ENCODE measurements at regions not wholly inside any gene's neighbourhood (a gene's known extent, or its start where the extent isn't known, plus 50 kb on each side); places are given as distances from the start of the nearest gene placed in this dataset.
"Not testable (repeated sequence)": the region's sequence is repeated elsewhere in the genome, so short reads cannot be mapped to it uniquely, and the experiment has no call there.

DNA sequence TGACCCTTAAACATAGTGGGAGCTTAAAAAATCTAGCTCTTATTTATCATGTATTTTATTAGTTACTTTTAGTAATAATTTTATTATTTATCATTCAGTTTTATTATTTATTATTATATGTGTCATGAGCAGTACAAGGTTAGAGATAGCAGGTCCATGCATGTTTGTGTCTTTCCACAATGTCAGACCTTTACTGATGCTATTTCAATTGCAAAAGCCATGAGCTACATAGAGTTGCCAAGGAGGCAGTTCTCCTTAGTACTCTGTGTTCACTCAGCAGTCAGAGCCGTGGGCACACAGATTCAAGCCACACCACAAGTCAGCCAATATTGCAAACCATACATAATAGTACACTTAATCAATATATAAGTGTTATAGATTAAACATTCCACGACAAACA is 157.9 kb upstream of the NTRK2 start:
- no peak for DNase-seq

DNA sequence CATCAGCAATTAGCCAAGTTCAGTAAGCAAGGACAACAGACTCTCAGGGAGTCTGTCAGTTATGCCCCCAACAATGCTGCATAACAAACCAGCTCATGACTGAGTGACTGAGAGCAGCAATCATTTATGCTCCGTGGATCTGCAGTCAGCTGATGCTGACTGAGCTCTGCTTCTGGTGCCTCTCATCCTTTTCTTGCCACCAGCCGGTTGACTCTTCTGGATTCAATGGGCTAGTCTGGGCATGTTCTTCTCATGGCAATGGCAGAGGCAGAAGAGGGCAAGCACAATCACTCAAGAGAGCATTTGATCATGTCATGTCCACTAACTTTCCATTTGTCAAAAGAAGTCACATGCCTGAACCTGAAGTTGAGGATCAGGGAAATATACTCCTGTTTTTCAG is 157.0 kb upstream of the NTRK2 start:
- DNase-seq: no peak

DNA sequence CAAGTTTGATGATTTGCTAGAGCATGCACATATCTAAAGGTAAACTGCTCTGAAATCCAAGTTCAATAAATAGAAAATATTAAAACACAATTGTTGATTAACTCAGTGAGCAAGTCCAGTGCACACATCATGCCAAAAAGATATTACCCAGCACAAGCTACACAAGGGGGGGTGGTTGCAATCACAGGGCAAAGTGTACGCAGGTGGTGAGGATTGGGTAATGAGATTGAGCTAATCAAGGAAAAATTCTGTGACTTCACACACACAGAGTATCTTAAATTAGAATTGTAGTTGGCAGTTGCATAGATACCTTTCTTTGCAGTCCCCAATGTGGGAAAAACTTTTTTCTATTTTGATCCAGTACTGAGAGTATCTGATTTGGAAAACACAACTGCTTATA is 156.1 kb upstream of the NTRK2 start:
- no peak for DNase-seq

DNA sequence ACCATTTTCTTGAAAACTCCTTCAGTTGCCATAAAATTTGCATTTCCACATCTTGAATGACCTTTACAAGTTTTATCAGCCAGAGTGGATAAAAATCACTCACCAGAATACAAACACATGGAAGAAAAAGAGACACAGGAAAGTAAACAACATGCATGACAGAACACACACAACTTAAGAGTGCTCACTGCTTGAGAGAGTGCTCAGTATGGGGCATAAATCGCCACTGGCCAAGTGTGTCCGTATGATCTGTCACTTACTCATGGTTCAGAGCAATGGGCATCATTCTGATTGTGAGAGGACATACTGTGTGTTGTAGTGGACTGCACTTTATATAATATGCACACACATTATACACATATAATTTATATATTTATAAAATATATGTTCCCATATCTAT is 155.6 kb upstream of the NTRK2 start:
- DNase-seq: no peak

DNA sequence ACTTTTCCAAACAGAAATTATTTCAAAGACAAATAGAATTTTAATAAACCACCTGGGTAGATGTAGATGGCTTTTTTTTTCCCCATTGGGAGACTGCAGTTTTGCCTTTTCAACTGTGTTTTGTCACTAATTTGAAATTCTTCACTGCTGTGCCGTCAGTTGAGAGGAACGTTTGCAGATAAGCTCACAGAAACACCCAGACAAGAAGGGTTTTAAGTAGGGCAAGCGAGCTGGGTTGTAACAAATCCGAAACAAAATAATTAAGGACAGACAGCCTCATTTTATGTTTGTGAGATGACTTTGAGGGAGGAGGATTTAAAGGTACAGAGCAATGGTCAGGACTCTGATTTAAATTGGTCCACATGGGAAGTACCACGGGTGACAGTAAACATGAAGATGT is 155.1 kb upstream of the NTRK2 start:
- DNase-seq: no peak

DNA sequence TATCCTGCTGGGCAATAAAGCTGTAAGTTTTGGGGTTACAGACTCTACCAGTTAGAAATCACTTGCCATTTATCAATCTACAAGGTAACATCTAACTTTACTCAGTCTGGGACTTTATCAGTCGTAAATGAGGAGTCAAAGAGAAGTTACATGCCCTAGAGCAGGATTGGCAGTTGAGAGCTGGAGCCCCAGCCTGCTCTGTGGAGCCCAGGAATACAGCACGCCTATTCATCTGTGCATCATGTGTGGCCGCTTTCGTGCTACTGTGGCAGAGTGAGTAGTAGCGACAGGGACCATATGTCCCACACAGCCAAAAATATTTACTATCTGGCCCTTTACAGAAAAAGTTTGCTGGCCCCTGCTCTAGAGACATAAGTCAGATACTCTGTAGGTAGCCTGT is 152.5 kb upstream of the NTRK2 start:
- no peak for DNase-seq

DNA sequence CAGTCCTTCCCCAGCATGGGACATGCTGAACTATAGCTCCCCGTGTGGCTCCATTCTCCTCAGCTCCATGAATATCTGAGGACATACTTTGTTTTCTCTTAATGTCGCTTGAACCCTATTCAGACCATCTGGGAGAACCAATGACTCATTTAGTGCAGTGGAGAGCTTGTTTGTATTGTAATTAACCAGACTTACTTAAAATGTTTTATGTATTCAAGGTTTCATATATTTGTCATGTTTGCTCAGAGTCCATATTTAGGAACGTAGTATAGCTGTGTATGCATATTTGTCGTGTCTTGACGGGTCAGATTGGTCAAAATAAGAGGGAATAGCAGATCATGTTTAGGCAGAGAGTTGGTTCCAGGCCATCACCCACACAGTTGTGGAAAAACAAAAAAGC is 150.1 kb upstream of the NTRK2 start:
- no peak for DNase-seq

DNA sequence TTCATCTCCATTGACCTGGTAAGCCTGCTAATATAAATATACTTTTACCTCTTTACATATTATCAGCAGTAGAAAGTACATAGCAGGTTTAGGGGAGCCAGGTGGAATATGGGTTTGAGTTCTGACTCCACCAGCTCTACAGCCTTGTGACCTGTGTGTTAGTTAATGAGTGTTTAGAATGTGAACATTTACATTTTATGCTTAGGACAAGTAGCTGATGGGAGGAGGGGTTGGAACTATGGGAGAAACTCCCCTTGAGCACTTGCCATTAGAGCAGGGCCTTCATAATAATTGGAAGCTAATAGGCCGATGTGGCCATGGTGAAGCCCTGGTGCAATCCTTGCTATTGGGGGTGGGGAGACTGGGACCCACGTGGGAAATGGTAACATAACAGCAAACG is 148.3 kb upstream of the NTRK2 start:
- no peak for DNase-seq

DNA sequence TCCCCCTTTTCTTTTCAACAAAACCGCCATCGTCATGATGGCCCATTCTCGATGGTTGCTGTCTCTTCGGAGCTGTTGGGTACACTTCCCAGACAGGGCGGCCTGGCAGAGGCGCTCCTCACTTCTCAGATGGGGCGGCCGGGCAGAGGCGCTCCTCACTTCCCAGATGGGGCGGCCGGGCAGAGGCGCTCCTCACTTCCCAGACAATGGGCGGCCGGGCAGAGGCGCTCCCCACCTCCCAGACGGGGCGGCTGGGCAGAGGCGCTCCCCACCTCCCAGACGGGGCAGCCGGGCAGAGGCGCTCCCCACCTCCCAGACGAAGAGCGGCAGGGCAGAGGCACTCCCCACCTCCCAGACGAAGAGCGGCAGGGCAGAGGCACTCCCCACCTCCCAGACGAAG is 143.3 kb upstream of the NTRK2 start:
- DNase-seq: not testable (repeated sequence)

DNA sequence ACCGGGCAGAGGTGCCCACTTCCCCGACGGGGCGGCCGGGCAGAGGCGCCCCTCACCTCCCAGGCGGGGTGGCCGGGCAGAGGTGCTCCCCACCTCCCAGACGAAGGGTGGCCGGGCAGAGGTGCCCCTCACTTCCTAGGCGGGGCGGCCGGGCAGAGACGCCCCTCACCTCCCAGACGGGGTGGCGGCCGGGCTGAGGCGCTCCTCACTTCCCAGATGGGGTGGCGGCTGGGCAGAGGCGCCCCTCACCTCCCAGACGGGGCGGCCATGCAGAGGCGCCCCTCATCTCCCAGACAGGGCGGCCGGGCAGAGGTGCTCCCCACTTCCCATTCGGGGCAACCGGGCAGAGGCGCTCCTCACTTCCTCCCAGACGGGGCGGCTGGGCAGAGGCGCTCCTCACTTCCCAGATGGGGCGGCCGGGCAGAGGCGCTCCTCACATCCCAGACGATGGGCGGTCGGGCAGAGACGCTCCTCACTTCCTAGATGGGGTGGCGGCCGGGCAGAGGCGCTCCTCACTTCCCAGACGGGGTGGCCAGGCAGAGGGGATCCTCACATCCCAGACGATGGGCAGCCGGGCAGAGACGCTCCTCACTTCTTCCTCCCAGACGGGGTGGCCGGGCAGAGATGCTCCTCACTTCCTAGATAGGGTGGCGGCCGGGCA is 142.3 kb upstream of the NTRK2 start:
- DNase-seq: not testable (repeated sequence)

DNA sequence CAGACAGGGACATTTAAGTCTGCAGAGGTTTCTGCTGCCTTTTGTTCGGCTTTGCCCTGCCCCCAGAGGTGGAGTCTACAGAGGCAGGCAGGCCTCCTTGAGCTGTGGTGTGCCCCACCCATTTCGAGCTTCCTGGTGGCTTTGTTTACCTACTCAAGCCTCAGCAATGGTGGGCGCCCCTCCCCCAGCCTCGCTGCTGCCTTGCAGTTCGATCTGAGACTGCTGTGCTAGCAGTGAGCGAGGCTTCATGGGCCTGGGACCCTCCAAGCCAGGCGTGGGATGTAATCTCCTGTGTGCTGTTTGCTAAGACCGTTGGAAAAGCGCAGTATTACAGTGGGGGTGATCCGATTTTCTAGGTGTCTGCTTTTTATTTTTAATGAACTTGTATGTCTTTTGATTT is 133.6 kb upstream of the NTRK2 start:
- DNase-seq: not testable (repeated sequence)

DNA sequence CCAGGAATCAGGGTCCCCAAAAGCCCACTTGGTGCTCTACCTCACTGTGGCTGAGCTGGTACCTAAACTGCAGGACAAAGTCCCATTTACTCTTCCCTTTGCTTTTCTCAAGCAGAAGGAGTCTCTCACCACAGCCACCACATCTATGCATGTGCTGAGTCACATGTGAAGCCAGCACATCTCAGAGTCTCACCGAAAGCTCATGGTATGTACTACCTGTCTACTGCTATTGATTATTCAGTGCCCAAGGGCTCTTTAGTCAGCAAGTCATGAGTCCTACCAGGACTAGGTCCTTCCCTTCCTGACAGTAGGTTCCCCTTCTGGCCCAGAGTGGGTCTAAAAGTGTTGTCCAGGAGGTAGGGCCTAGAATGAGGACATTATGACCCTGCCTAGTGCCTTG is 130.7 kb upstream of the NTRK2 start:
- no peak for DNase-seq

DNA sequence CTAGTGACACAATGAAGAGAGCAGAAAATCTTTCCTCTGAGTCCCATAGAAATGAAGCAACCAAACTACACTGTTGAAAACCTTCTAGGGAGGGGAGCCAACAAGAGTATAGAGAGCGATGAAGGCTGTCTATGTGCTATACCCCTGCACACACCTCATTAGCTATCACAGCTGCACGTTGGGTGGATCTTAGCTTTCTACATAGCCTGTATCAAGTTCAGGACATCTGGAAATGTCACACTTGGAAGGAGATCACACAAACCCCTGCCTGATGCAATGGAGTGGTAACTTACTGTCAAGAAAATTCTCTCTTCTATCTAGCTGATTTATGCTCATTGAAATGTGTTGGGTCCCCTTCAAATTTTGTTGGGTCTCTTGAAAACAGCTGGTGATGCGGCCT is 127.0 kb upstream of the NTRK2 start:
- DNase-seq: no peak

DNA sequence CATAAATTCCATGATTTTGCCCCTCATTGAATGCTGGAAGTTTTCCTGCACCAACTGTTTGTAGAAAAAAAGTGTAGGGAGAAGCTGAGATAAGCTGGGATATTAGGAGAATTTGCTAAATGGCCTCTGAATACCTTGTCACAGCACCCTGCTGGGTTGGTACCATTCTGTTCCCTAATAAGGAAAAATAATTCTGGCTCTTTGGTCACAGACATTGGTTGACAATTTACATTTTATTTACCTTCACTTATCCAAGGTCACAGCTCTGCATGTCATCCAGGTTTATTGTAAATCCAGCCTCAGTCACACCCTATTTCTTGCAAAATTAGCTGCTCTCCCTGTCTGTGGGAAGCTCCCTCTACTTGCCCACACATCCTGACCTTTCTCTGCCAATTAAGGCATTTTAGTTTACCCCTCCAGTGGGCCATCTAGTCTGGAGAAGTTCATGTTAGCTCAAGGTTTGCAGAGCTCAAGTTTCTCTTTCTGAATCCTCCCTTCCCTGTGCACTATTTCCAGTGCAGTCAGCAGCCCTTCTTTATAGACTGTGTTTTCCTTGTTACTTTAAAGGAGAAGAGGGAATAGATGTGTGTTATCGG is 115.4 kb upstream of the NTRK2 start:
- no peak for DNase-seq

DNA sequence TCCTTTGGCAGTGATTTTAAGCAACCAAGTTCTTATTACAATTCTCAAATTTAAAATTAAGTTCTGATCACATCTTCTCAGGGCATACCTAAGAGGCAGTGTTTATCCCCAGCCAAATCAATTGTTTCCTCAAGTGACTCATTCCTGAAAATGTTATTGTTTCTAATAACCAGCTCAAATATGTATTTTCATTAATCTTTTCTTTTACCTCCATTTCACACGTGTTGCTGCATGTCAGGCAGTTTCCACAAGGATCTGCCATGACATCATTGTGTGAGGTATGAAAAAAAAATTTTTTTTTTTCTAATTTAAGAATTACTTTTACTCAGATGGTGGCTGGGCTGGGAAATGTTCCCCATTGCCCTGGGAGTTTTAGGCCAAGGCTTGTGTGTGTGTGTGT is 113.0 kb upstream of the NTRK2 start:
- DNase-seq: no peak

DNA sequence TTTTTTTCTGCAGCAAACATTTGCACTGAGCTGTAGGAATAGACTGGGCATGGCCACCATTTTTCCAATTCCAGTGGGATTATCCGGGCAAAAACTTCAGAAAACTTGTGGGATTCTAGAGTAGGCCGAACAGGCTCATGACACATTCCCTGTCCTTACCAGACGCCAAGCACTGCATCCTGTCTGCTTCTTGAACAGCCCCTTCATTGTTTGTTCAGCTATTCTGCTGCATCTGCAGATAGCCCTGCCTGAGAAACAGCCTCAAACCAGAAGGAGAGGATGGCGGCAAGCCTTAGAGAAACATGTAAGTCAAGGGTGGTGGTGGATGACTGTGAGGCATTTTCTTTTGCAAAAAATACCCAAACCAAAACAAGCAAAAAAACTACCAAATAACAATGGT is 111.8 kb upstream of the NTRK2 start:
- no peak for DNase-seq

DNA sequence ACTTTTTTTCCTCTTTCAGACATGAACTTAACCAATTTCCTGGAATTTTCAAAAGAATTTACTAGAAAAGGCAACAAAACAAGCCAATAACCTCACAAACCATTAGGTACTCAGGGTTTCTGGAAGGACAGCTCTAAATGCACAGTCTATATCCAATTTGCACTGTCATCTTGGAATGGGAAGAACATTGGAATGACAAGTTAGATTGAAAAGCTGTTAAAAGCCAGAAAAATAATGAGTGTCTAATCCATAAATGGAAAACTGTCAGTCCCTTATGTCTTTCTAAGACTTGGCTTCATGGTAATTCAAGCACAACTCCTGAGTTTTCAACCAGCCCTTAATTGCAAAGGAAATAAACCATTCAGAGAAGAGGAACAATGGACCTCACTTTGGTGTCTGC is 105.8 kb upstream of the NTRK2 start:
- no peak for DNase-seq

DNA sequence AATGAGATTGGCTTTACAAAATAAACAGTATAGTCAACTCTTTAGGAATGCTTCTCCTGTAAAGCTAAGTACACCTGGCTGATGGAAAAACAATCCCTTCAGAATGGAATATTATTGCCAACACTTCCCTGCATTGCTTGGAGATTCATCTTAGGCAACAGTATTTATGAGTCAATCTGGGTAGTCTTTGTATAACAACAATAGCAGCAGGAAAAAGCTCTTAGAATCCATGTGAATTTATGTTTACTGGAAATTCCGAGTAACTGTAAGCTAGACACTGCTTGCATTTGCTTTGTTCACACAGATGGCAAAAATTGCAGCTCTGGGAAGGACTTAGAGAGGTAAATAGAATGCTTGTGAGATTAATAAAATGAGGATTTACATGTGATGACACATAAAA is 101.7 kb upstream of the NTRK2 start:
- DNase-seq: no peak

DNA sequence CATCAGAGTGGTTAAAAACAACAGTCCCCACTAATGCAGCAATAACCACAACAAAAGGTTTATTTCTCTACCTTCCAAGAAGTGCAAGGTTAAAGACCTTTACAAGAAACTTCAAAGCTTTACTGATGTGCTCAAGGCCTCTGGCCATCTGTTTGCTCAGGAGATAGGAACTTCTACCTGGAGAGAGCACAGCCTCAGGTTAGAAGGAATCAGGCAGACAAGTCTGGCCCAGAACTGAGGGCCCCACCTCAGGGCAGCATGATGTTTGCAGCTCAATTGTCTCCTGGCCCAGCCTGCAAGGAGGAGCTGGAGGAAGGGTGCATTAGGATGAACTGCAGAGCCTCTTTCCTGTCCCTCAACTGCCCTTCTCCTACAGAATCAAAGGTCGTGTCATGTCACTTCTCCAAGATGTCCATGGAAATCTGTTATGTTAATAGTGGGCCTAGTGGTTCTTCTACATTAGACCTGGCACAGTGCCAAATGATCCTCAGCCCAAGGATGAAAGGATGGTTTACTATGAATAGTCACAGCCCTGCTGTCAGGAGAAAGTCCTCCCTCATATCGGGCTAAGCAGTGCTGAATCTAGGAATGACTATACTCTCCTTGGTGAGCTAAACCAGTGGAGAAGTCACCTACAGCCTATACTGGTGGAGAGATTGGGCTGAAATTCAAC is 98.9 kb upstream of the NTRK2 start:
- DNase-seq: no peak

DNA sequence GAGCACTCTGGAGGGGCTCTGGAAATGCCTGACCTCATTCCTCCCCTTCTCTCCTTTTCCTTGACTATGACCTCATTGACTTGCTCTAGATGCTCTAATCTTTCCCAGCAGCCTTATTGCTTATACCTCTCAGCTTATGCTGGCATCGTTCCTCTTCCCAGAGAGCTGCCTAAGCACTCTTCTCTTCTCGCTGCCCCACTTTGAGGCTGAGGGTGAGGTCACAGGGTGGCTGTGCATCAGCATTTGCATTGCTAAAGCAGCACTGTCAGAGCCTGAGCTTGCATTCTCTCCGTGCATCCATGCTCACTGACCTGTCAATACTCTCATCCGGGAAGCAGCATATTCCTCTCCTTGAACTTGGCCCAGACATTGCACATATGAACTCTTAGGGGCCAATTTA is 96.4 kb upstream of the NTRK2 start:
- DNase-seq: no peak

DNA sequence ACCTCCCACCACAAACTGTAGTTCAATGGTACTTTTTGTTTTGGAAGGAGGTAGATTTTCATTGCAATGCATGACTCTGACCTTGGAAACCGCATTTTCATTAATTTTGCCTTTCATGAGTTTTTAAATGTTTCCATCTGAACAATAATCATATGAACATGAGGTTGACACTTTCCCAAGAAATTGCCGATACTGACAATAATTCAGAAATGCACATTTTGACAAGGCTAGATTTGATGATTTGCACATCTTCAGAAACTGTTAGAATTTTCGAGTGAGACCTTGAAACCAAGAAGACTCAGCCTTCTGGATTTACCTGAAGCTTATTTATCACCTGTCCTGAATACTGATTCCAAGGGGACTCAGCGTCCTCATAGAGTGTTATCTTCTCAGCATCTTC is 93.8 kb upstream of the NTRK2 start:
- DNase-seq: no peak

DNA sequence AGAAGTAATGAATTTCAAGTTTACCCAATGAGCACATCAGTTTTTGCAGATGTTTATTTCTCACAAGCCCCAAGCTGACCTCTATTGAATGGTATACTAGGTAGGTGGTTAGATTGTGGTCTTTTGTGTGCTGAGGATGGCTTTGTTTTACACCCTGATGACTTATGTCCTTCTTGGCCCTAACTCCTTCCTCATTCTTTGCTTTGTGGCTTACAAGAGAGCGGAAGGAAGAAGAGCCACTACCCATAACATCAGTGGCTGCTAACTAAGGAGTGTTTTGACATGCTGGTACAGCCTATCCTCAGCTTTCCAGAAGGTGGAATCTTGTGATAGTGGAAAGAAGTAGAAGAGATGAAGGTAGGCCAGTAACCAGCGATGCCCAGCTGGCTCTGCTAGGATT is 85.7 kb upstream of the NTRK2 start:
- no peak for DNase-seq

DNA sequence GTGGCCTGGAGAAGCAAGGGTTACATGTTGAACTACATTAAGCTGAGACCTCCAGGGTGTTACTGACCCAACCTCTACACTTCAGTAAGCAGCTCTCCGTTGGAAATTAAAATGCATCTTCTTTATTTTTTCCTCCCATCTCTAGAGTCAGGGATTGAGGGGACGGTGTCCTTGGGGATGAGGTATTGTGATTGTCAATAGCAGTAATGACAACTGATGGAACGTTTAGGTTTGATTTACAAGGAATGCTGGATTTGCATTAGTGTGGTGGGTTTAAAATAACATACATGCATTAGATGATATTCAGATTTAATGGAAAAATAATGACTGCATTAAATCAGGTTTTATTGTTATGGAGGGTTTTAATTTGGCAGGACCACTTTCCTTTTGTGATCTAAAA is 82.9 kb upstream of the NTRK2 start:
- DNase-seq: no peak

DNA sequence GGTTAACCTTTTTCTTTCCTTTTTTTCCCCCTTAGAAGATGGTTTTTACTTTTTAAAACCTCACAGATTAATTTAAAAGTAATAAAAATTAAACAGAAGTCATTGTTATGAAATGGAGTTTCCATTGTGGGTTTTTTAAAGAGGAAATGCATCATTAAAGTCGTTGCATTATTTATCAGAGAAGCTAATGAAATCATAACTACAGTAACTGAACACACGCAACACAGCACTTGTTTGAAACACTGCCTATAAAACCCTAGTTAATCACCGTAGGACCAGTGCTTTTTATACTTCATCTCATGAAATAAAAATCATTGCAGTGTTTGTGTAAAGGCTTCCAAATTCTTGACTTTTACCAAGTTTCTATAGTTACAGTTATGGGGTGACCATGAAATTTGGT is 82.4 kb upstream of the NTRK2 start:
- DNase-seq: no peak

DNA sequence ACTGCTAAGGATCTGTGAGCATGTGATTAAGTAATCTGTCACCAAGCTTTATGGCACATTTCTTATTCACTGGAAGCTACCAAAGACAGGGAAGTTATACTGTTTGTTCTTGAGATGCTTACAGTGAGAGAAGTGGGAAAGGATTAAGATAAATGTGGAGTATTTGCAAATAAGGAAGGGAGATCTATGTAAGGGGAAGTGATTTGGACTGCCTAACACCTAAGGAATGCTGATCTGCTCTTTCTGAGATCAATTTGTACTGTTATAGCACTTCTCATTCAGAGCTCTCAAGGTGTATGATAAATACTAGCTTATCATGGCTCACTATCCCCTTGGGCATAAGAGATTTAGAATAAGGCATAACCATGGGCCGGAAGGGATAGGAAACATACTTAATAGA is 80.0 kb upstream of the NTRK2 start:
- no peak for DNase-seq

Measured in NCI-H526 (cell line).